WERI-Rb-1 (cell line): ENCODE measurements at regions not wholly inside any gene's neighbourhood (a gene's known extent, or its start where the extent isn't known, plus 50 kb on each side); places are given as distances from the start of the nearest gene placed in this dataset.

Source experiments
- DNase-seq: peaks from one replicate; pipeline ENCODE4 v3.0.0-alpha.2; 2020
- H3K27ac ChIP-seq: fragments of 250-450 bp; sonication (Bioruptor Pico); 2 replicates; pipeline ENCODE4 v1.5.1; 2020; ENCODE audit warnings: mild to moderate bottlenecking, moderate library complexity
- H3K27me3 ChIP-seq: fragments of 250-450 bp; sonication (Bioruptor Pico); 2 replicates; pipeline ENCODE4 v1.5.1; 2021; ENCODE audit warnings: mild to moderate bottlenecking, low read depth, moderate library complexity; ENCODE audit not compliant: insufficient read depth, severe bottlenecking
- H3K36me3 ChIP-seq: fragments of 250-450 bp; sonication (Bioruptor Pico); 2 replicates; pipeline ENCODE4 v1.5.1; 2020; ENCODE audit warnings: mild to moderate bottlenecking, moderate library complexity
- H3K4me3 ChIP-seq: 2 replicates; pipeline ENCODE4 v1.5.1; 2011; ENCODE audit warnings: low read depth, mild to moderate bottlenecking, control low read depth, low read length
- H3K9me3 ChIP-seq: fragments of 250-450 bp; sonication (Bioruptor Pico); 2 replicates; pipeline ENCODE4 v1.5.1; 2021; ENCODE audit warnings: mild to moderate bottlenecking, moderate library complexity; ENCODE audit not compliant: severe bottlenecking
- CTCF ChIP-seq: IDR thresholded peaks from 2 replicates; pipeline ENCODE4 v1.5.1; 2011; ENCODE audit warnings: low read depth, mild to moderate bottlenecking, control low read depth, inconsistent platforms, low read length

GRCh38 chr3:25007974-25008658 is 419.9 kb upstream of the RARB start:
- Histone ChIP-seq H3K27ac (no peak overlapping the region), H3K36me3 (no peaks in the 10 kb centered on the region), H3K27me3 (no peaks in the 10 kb centered on the region), H3K9me3 (no peaks in the 10 kb centered on the region), H3K4me3 (no peak overlapping the region)
- no peak for DNase-seq
- TF ChIP-seq CTCF: no peak

GRCh38 chr3:25009665-25010064 is 418.4 kb upstream of the RARB start:
- H3K27ac ChIP-seq: no peak overlapping the region
- no peaks in the 10 kb centered on the region for H3K9me3 ChIP-seq
- H3K4me3 ChIP-seq: no peak overlapping the region
- no peaks in the 10 kb centered on the region for H3K27me3 ChIP-seq
- TF ChIP-seq CTCF: no peak
- peak; percentile 39 for DNase-seq
- H3K36me3 ChIP-seq: no peaks in the 10 kb centered on the region

- no peaks in the 10 kb centered on the region for H3K9me3 ChIP-seq
- no peak overlapping the region for H3K4me3 ChIP-seq
- no peak for TF ChIP-seq CTCF
- H3K27ac ChIP-seq: no peak overlapping the region
- no peaks in the 10 kb centered on the region for H3K36me3 ChIP-seq
- DNase-seq: no peak
- H3K27me3 ChIP-seq: no peaks in the 10 kb centered on the region
Measured at GRCh38 chr3:25015599-25015998, 412.5 kb upstream of the RARB start.

GRCh38 chr3:25018909-25019308 is 409.2 kb upstream of the RARB start:
- DNase-seq: no peak
- H3K27ac ChIP-seq: no peak overlapping the region
- H3K36me3 ChIP-seq: no peaks in the 10 kb centered on the region
- H3K9me3 ChIP-seq: no peaks in the 10 kb centered on the region
- H3K27me3 ChIP-seq: no peaks in the 10 kb centered on the region
- no peak for TF ChIP-seq CTCF
- H3K4me3 ChIP-seq: no peak overlapping the region

- no peak for TF ChIP-seq CTCF
- Histone ChIP-seq H3K9me3 (no peaks in the 10 kb centered on the region), H3K27me3 (no peaks in the 10 kb centered on the region), H3K4me3 (no peak overlapping the region), H3K27ac (no peak overlapping the region), H3K36me3 (no peaks in the 10 kb centered on the region)
- DNase-seq: no peak
Measured at GRCh38 chr3:25019506-25019905, 408.6 kb upstream of the RARB start.

- Histone ChIP-seq H3K9me3 (no peaks in the 10 kb centered on the region), H3K27me3 (no peaks in the 10 kb centered on the region), H3K27ac (no peak overlapping the region), H3K36me3 (no peaks in the 10 kb centered on the region), H3K4me3 (no peak overlapping the region)
- 0 out of 2 replicates have a peak, but pooled peaks have one; percentile 19 for TF ChIP-seq CTCF
- DNase-seq: no peak
Measured at GRCh38 chr3:25021816-25022215, 406.2 kb upstream of the RARB start.
